OCI-LY1 (cell line): ENCODE measurements at regions not wholly inside any gene's neighbourhood (a gene's known extent, or its start where the extent isn't known, plus 50 kb on each side); places are given as distances from the start of the nearest gene placed in this dataset.
"Not testable (repeated sequence)": the region's sequence is repeated elsewhere in the genome, so short reads cannot be mapped to it uniquely, and the experiment has no call there.

Experiments
- EZH2 ChIP-seq: fragments of 200-600 bp; sonication (generic), shearing (Covaris generic); IDR thresholded peaks from 2 replicates; pipeline ENCODE4 v1.8.0; 2017; ENCODE audit warnings: borderline replicate concordance, mixed run types, mild to moderate bottlenecking, antibody characterized with exemption, low read length, moderate library complexity, mixed read lengths
- TF ChIP-seq, protein P1 (sequence below): fragments of 200-600 bp; sonication (generic), shearing (Covaris generic); IDR thresholded peaks from 2 replicates; pipeline ENCODE4 v1.5.1; 2017; ENCODE audit warnings: mild to moderate bottlenecking, antibody characterized with exemption, low read length, moderate library complexity, mixed read lengths

DNA sequence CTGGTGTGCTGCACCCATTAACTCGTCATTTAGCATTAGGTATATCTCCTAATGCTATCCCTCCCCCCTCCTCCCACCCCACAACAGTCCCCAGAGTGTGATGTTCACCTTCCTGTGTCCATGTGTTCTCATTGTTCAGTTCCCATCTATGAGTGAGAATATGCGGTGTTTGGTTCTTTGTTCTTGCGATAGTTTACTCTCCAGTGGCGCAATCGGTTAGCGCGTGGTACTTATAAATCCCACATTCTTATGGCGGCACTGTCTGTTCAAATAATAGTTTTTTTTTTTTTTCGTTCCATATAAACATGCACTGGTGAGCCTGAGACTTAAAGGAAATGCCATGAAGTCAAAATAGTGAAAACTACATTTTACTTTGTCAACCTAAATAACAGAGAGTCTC lies 59.5 kb upstream of the PNPLA4 start:
- TF ChIP-seq, protein P1, sequence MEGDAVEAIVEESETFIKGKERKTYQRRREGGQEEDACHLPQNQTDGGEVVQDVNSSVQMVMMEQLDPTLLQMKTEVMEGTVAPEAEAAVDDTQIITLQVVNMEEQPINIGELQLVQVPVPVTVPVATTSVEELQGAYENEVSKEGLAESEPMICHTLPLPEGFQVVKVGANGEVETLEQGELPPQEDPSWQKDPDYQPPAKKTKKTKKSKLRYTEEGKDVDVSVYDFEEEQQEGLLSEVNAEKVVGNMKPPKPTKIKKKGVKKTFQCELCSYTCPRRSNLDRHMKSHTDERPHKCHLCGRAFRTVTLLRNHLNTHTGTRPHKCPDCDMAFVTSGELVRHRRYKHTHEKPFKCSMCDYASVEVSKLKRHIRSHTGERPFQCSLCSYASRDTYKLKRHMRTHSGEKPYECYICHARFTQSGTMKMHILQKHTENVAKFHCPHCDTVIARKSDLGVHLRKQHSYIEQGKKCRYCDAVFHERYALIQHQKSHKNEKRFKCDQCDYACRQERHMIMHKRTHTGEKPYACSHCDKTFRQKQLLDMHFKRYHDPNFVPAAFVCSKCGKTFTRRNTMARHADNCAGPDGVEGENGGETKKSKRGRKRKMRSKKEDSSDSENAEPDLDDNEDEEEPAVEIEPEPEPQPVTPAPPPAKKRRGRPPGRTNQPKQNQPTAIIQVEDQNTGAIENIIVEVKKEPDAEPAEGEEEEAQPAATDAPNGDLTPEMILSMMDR: not testable (repeated sequence)
- TF ChIP-seq EZH2: not testable (repeated sequence)
